SK-N-SH (cell line): ENCODE measurements at regions not wholly inside any gene's neighbourhood (a gene's known extent, or its start where the extent isn't known, plus 50 kb on each side); places are given as distances from the start of the nearest gene placed in this dataset.

Source experiments
- CHD2 ChIP-seq: fragments of 150-350 bp; IDR thresholded peaks from 2 replicates; pipeline ENCODE4 v1.6.1; 2018; ENCODE audit warnings: low read length; ENCODE audit not compliant: partially characterized antibody
- EP300 ChIP-seq, 2 experiments: IDR thresholded peaks; 2 replicates each; pipeline versions ENCODE4 v1.4.0 to v1.6.1; 2012; ENCODE audit warnings: borderline replicate concordance in 1 of 2, low read depth in 1 of 2, low read length in 1 of 2
- FOXM1 ChIP-seq: IDR thresholded peaks from 2 replicates; pipeline ENCODE4 v1.4.0; 2012; ENCODE audit warnings: low read depth, mild to moderate bottlenecking
- GABPA ChIP-seq: IDR thresholded peaks from 2 replicates; pipeline ENCODE4 v1.4.0; 2012; ENCODE audit warnings: low read depth, mild to moderate bottlenecking
- MAX ChIP-seq: IDR thresholded peaks from 2 replicates; pipeline ENCODE4 v1.4.0; 2012; ENCODE audit warnings: low read depth
- MEF2A ChIP-seq: IDR thresholded peaks from 2 replicates; pipeline ENCODE4 v1.4.0; 2012; ENCODE audit warnings: low read depth, borderline replicate concordance
- MXI1 ChIP-seq: IDR thresholded peaks from 2 replicates; pipeline ENCODE4 v1.6.1; 2012; ENCODE audit warnings: mild to moderate bottlenecking, low read depth, low read length, improper control_type of control experiment
- NFIC ChIP-seq: IDR thresholded peaks from 2 replicates; pipeline ENCODE4 v1.4.0; 2012; ENCODE audit warnings: borderline replicate concordance
- NRF1 ChIP-seq: IDR thresholded peaks from 2 replicates; pipeline ENCODE4 v1.6.1; 2012; ENCODE audit warnings: low read depth, mild to moderate bottlenecking, low read length
- RXRA ChIP-seq: IDR thresholded peaks from 2 replicates; pipeline ENCODE4 v1.4.0; 2012; ENCODE audit warnings: low read depth, mild to moderate bottlenecking, borderline replicate concordance
- SMC3 ChIP-seq: IDR thresholded peaks from 2 replicates; pipeline ENCODE4 v1.6.1; 2012; ENCODE audit warnings: low read depth, low read length, improper control_type of control experiment
- TF ChIP-seq, protein P1 (sequence below): fragments of 200-600 bp; sonication (generic); IDR thresholded peaks from 2 replicates; pipeline ENCODE4 v1.6.1; 2017; ENCODE audit warnings: antibody characterized with exemption, mild to moderate bottlenecking, moderate library complexity
- TF ChIP-seq, protein P2 (sequence below): IDR thresholded peaks from 2 replicates; pipeline ENCODE4 v1.6.1; 2012; ENCODE audit warnings: mild to moderate bottlenecking, low read depth, low read length, moderate library complexity

DNA sequence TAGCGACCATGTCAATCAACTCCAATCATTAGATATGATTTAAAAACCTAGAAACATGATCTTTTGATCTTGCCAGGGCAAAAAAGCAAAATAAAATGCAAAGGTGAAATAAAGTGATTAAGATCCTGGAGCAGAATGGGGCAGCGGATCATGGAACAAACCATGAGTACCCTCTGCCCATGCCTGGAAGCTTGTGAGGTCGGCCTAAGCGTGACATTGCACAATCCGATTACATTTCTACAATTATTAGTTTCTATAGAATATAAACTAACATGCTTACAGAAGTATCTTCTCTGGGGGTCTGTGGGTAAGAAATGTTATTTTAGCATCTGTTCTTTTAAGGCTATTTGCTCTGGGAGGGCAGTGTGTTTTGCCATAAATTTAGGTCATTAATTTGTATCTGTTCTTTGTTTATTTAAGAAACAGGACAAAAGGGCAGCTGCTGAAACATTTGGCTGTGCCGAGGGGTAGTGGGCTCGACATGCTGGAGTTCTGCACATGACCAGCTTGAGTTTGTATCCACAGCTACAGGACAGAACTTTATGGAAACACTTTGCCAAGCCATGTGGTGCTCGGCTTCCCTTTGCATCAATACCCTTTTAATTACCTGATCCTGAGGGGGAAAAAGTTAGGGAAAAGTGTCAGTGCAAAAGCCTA, 55.9 kb downstream of the ZBTB18 start:
- TF ChIP-seq NRF1 (no peak), MXI1 (no peak), FOXM1 (no peak), NFIC (no peak), EP300 (IDR thresholded peaks at IDR 0.05; ENCODE audit: borderline replicate concordance in 1 of 2, low read depth in 1 of 2, low read length in 1 of 2) (no peak), MEF2A (no peak), MAX (no peak), CHD2 (no peak), RXRA (no peak), GABPA (no peak), SMC3 (no peak)
- TF ChIP-seq, protein P1, sequence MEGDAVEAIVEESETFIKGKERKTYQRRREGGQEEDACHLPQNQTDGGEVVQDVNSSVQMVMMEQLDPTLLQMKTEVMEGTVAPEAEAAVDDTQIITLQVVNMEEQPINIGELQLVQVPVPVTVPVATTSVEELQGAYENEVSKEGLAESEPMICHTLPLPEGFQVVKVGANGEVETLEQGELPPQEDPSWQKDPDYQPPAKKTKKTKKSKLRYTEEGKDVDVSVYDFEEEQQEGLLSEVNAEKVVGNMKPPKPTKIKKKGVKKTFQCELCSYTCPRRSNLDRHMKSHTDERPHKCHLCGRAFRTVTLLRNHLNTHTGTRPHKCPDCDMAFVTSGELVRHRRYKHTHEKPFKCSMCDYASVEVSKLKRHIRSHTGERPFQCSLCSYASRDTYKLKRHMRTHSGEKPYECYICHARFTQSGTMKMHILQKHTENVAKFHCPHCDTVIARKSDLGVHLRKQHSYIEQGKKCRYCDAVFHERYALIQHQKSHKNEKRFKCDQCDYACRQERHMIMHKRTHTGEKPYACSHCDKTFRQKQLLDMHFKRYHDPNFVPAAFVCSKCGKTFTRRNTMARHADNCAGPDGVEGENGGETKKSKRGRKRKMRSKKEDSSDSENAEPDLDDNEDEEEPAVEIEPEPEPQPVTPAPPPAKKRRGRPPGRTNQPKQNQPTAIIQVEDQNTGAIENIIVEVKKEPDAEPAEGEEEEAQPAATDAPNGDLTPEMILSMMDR: no peak
- TF ChIP-seq, protein P2, sequence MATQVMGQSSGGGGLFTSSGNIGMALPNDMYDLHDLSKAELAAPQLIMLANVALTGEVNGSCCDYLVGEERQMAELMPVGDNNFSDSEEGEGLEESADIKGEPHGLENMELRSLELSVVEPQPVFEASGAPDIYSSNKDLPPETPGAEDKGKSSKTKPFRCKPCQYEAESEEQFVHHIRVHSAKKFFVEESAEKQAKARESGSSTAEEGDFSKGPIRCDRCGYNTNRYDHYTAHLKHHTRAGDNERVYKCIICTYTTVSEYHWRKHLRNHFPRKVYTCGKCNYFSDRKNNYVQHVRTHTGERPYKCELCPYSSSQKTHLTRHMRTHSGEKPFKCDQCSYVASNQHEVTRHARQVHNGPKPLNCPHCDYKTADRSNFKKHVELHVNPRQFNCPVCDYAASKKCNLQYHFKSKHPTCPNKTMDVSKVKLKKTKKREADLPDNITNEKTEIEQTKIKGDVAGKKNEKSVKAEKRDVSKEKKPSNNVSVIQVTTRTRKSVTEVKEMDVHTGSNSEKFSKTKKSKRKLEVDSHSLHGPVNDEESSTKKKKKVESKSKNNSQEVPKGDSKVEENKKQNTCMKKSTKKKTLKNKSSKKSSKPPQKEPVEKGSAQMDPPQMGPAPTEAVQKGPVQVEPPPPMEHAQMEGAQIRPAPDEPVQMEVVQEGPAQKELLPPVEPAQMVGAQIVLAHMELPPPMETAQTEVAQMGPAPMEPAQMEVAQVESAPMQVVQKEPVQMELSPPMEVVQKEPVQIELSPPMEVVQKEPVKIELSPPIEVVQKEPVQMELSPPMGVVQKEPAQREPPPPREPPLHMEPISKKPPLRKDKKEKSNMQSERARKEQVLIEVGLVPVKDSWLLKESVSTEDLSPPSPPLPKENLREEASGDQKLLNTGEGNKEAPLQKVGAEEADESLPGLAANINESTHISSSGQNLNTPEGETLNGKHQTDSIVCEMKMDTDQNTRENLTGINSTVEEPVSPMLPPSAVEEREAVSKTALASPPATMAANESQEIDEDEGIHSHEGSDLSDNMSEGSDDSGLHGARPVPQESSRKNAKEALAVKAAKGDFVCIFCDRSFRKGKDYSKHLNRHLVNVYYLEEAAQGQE: no peak
